Sigmoid colon (tissue), 4 donors: ENCODE measurements at regions not wholly inside any gene's neighbourhood (a gene's known extent, or its start where the extent isn't known, plus 50 kb on each side); places are given as distances from the start of the nearest gene placed in this dataset.

Experiments used
- POLR2AphosphoS5 ChIP-seq, 4 donors: sonication (generic); formaldehyde crosslinking; IDR thresholded peaks; one replicate each; pipeline ENCODE4 v1.6.1; 2017; ENCODE audit warnings: antibody characterized with exemption in 4 of 4
- TF ChIP-seq, protein P1 (sequence below), 4 experiments: fragments of 450-650 bp in 3 of 4; fragments of 200-600 bp in 1 of 4; IDR thresholded peaks; one replicate each; pipeline ENCODE4 v1.5.1; 2016 to 2019; ENCODE audit warnings: antibody characterized with exemption in 4 of 4, mild to moderate bottlenecking in 3 of 4, moderate library complexity in 2 of 4

GRCh38 chr10:32147730-32148129, 91.5 kb upstream of the KIF5B start:
- TF ChIP-seq POLR2AphosphoS5 (IDR thresholded peaks at IDR 0.05) = no peak
- TF ChIP-seq, protein P1, sequence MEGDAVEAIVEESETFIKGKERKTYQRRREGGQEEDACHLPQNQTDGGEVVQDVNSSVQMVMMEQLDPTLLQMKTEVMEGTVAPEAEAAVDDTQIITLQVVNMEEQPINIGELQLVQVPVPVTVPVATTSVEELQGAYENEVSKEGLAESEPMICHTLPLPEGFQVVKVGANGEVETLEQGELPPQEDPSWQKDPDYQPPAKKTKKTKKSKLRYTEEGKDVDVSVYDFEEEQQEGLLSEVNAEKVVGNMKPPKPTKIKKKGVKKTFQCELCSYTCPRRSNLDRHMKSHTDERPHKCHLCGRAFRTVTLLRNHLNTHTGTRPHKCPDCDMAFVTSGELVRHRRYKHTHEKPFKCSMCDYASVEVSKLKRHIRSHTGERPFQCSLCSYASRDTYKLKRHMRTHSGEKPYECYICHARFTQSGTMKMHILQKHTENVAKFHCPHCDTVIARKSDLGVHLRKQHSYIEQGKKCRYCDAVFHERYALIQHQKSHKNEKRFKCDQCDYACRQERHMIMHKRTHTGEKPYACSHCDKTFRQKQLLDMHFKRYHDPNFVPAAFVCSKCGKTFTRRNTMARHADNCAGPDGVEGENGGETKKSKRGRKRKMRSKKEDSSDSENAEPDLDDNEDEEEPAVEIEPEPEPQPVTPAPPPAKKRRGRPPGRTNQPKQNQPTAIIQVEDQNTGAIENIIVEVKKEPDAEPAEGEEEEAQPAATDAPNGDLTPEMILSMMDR (IDR thresholded peaks at IDR 0.05) = no peak
